Heart left ventricle (tissue), 16 donors: ENCODE measurements at regions not wholly inside any gene's neighbourhood (a gene's known extent, or its start where the extent isn't known, plus 50 kb on each side); places are given as distances from the start of the nearest gene placed in this dataset.
"Not testable (repeated sequence)": the region's sequence is repeated elsewhere in the genome, so short reads cannot be mapped to it uniquely, and the experiment has no call there.

Experiments used
- ATAC-seq, 4 donors: fragments of 200-7000 bp; cut with Tn5 transposase; one replicate each; pipeline ENCODE4 v1.9.1; 2020 to 2022; ENCODE audit warnings: moderate library complexity in 4 of 4, mild to moderate bottlenecking in 3 of 4, moderate number of reproducible peaks in 1 of 4
- DNase-seq, 5 donors: peaks; one replicate each; pipeline ENCODE4 v3.0.0-alpha.2; 2020
- H3K27ac ChIP-seq, 12 donors: fragments of 200-600 bp; sonication (generic) in 4 of 12; one replicate each; pipeline versions ENCODE4 v1.5.0 to v1.8.0; 2016 to 2022; ENCODE audit warnings: mild to moderate bottlenecking in 2 of 12
- H3K27me3 ChIP-seq, 9 donors: fragments of 200-600 bp; sonication (generic) in 2 of 9; one replicate each; pipeline versions ENCODE4 v1.5.1 to v1.8.0; 2016 to 2022; ENCODE audit warnings: mild to moderate bottlenecking in 3 of 9
- H3K36me3 ChIP-seq, 9 donors: fragments of 200-600 bp; sonication (generic) in 2 of 9; one replicate each; pipeline versions ENCODE4 v1.5.0 to v1.8.0; 2018 to 2022; ENCODE audit warnings: mild to moderate bottlenecking in 2 of 9
- H3K4me1 ChIP-seq, 12 donors: fragments of 200-600 bp; sonication (generic) in 4 of 12; one replicate each; pipeline versions ENCODE4 v1.5.0 to v1.8.0; 2016 to 2022; ENCODE audit warnings: mild to moderate bottlenecking in 3 of 12
- H3K4me3 ChIP-seq, 12 donors: fragments of 200-600 bp; sonication (generic) in 4 of 12; one replicate each; pipeline versions ENCODE4 v1.5.0 to v1.8.0; 2017 to 2022; ENCODE audit warnings: mild to moderate bottlenecking in 9 of 12, moderate library complexity in 4 of 12
- H3K9me3 ChIP-seq, 12 donors: fragments of 200-600 bp; sonication (generic) in 4 of 12; one replicate each; pipeline versions ENCODE4 v1.5.0 to v1.8.0; 2016 to 2022; ENCODE audit warnings: mild to moderate bottlenecking in 1 of 12
- POLR2A ChIP-seq, 2 donors: fragments of 450-650 bp; IDR thresholded peaks; one replicate each; pipeline ENCODE4 v1.6.1; 2017; ENCODE audit warnings: antibody characterized with exemption in 2 of 2, mild to moderate bottlenecking in 2 of 2, moderate library complexity in 2 of 2
- WGBS, 4 donors: extraction: QIAGEN DNeasy Blood & Tissue Kit in 2 of 4; methylation state at CpG; one replicate each; pipeline versions ENCODE4 v1.1.5 to v1.1.7; 2013 to 2018; 5-methylcytosine and 5-hydroxymethylcytosine counted together
- intact Hi-C, 10 donors: fragments of 100-400 bp; cut with DNase I; formaldehyde crosslinking; loops; one replicate each; pipeline versions ENCODE4 v1.11.1 to v1.14.2; 2022
- TF ChIP-seq, protein P1 (sequence below), 12 donors: fragments of 200-600 bp; sonication (generic) in 4 of 12; IDR thresholded peaks; one replicate each; pipeline versions ENCODE4 v1.5.0 to v1.8.0; 2018 to 2022; ENCODE audit warnings: antibody characterized with exemption in 12 of 12, mild to moderate bottlenecking in 5 of 12
- donor health status: ischemic (EF 13 %, LVEDD 7.1; RV severe dilation, severe dysfunction).
- donor health status: healthy with polysubstance abuse.
- donor health status: DM: no; HTN: yes; CAD: no.
- donor health status: DM: no; HTN: no; CAD: no.
- donor health status: ischemic (EF 25% LVEDD 6.9; RV normal size, moderate dysfunction).
- donor health status: ischemic (EF 25% LVEDD 5.7; RV mildly dilated, moderate dysfunction).
- donor health status: healthy.
- donor health status: DM: yes; HTN: yes; CAD: no.
- donor health status: ischemic (EF 35%, LVEDD 5.7; RV mildly dilated, moderate dysfunction).
- donor health status: nonischemic (EF 11% LVEDD 7.7; RV severe dilation, severe dysfunction).
- donor health status: DM: yes; HTN: yes; CAD: no.
- donor health status: PGD.
- donor health status: ischemic (EF 29% LVEDD 5.4; RV normal size, mild dysfunction).
- donor health status: nonischemic (EF 23%, LVEDD 6.1; RV moderate dilation, normal function).

DNA sequence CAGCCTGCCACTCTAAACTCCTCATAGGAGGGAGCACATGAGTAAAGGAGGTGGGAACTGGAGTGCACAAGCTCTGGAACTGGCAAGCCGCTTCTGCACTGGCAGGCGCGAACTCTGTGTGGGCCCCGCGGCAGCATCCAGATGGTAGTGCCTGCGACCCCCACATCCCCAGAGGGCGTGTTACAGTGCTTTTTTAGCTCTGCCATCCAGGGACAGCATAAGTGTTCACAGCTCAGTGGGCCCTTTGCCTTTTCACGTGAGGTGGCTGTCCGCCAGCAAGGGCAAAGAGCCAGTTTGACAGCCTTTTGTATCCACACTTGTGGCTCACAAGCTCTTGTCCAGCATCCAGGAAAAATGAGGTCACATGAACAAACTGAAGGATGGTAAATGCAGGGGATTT, 581.6 kb upstream of the DIAPH2 start:
- no peaks in the 10 kb centered on the region for H3K36me3 ChIP-seq
- TF ChIP-seq, protein P1, sequence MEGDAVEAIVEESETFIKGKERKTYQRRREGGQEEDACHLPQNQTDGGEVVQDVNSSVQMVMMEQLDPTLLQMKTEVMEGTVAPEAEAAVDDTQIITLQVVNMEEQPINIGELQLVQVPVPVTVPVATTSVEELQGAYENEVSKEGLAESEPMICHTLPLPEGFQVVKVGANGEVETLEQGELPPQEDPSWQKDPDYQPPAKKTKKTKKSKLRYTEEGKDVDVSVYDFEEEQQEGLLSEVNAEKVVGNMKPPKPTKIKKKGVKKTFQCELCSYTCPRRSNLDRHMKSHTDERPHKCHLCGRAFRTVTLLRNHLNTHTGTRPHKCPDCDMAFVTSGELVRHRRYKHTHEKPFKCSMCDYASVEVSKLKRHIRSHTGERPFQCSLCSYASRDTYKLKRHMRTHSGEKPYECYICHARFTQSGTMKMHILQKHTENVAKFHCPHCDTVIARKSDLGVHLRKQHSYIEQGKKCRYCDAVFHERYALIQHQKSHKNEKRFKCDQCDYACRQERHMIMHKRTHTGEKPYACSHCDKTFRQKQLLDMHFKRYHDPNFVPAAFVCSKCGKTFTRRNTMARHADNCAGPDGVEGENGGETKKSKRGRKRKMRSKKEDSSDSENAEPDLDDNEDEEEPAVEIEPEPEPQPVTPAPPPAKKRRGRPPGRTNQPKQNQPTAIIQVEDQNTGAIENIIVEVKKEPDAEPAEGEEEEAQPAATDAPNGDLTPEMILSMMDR (IDR thresholded peaks at IDR 0.05), result no peak
- no peak for TF ChIP-seq POLR2A (IDR thresholded peaks at IDR 0.05)
- no peak overlapping the region for H3K4me3 ChIP-seq
- no peak overlapping the region for H3K27ac ChIP-seq
- no peaks in the 10 kb centered on the region for H3K27me3 ChIP-seq
- intact Hi-C loops, result no loop called here
- H3K9me3 ChIP-seq, result no peaks in the 10 kb centered on the region
- 78 to 84% (median 82%) methylated on average over 7 to 9 of the region's 9 CpGs for WGBS, 4 donors
- no peaks in the 10 kb centered on the region for H3K4me1 ChIP-seq
- ATAC-seq (no peak), DNase-seq (peak in 2 of 5 donors; percentile 10 to 21)

DNA sequence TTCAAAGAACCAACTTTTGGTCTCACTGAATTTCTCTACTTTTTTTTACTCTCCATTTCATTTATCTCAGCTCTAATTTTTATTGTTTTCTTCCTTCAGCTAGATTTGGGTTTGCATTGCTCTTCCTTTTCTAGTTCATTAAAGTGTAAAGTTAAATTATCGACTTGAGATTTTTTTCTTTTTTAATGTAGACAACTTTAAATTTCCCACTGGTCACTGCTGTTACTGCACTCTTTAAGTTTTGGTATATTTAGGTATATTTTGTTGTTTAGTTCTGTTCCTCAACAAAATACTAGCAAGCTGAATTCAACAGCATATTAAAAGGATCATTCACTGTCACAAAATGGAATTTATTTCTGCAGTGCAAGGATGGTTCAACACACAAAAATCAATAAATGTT, 572.0 kb upstream of the DIAPH2 start:
- TF ChIP-seq, protein P1 (IDR thresholded peaks at IDR 0.05), result peak in 1 of 12 donors; percentile 22
- TF ChIP-seq POLR2A (IDR thresholded peaks at IDR 0.05), result no peak
- no peak overlapping the region for H3K27ac ChIP-seq
- no peak overlapping the region for H3K4me3 ChIP-seq
- no peaks in the 10 kb centered on the region for H3K4me1 ChIP-seq
- DNase-seq, result no peak
- ATAC-seq, result no peak
- 67 to 89% (median 74%) methylated on average over 1 of the region's 1 CpG for WGBS, 4 donors
- H3K9me3 ChIP-seq, result peaks cover 0 to 15% (median 0%) of the 10 kb centered on the region in 12 donors
- H3K27me3 ChIP-seq, result no peaks in the 10 kb centered on the region
- intact Hi-C loops, result no loop called here
- H3K36me3 ChIP-seq, result no peaks in the 10 kb centered on the region

DNA sequence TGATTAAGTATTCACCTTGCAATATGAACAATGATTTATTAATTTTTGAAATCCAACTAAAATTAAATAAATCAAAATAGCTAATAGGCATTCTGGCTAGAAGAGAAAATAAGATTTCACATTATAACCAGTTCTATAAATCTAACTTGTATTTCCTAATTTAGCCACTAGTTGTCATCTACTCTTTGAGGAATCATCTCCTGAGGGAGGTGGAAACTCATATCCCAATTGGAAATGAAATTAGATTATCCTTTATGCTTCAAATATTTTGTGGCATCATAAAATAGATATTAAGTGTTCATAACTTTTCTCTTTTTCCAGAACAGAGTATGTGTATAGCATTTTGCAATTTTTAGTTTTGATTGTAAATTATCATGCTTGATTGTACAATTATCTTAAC, 558.5 kb upstream of the DIAPH2 start:
- DNase-seq (no peak), ATAC-seq (no peak)
- Histone ChIP-seq H3K27me3 (no peaks in the 10 kb centered on the region), H3K9me3 (no peaks in the 10 kb centered on the region), H3K4me1 (no peaks in the 10 kb centered on the region), H3K4me3 (no peak overlapping the region), H3K36me3 (no peaks in the 10 kb centered on the region), H3K27ac (no peak overlapping the region)
- intact Hi-C loops, result no loop called here
- TF ChIP-seq POLR2A (IDR thresholded peaks at IDR 0.05), result no peak
- TF ChIP-seq, protein P1 (IDR thresholded peaks at IDR 0.05), result peak in 1 of 12 donors; percentile 34

DNA sequence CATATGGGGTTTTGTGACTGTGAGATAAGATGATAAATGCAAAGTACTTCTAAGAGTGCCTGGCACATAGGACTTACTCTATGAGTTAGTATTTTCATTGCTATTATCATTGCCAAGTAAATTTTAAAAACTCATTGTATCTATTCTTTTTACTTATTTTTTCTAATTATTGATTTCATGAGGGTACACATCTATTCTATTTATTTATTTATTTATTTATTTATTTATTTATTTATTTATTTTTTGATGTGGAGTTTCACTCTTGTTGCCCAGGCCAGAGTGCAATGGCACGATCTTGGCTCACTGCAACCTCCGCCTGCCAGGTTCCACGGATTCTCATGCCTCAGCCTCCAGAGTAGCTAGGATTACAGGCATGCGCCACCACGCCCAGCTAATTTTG, 556.6 kb upstream of the DIAPH2 start:
- ATAC-seq, H3K9me3 ChIP-seq, H3K4me1 ChIP-seq, intact Hi-C loops, H3K4me3 ChIP-seq, DNase-seq, H3K27me3 ChIP-seq, H3K36me3 ChIP-seq, H3K27ac ChIP-seq: not testable (repeated sequence)
- WGBS, 4 donors, result 90 to 98% (median 94%) methylated on average over 5 of the region's 5 CpGs

DNA sequence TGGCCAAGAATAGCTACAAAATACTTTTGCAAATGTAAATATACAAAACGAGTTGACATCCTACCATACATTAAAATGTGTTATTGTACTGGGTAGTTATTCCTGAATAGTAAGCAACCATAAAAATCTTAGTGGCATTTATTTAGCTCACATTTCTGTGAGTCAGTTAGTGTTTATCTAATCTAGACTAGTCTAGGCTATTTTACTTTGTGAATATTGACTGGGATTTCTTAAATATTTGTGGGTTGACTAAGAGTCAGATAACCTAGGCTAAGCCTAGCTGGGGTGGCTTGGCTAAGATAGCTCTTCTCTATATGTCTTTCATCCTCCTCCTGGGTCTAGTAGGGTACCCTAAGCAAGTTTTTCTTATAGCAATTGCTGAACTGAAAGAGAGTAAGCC, 543.8 kb upstream of the DIAPH2 start:
- H3K4me1 ChIP-seq, result no peaks in the 10 kb centered on the region
- no peak overlapping the region for H3K4me3 ChIP-seq
- H3K27me3 ChIP-seq, result no peaks in the 10 kb centered on the region
- no peak for TF ChIP-seq POLR2A (IDR thresholded peaks at IDR 0.05)
- TF ChIP-seq, protein P1 (IDR thresholded peaks at IDR 0.05), result no peak
- H3K36me3 ChIP-seq, result no peaks in the 10 kb centered on the region
- intact Hi-C loops, result no loop called here
- no peaks in the 10 kb centered on the region for H3K9me3 ChIP-seq
- H3K27ac ChIP-seq, result no peak overlapping the region
- ATAC-seq (no peak), DNase-seq (no peak)
- WGBS, 4 donors, result 18 to 48% (median 37%) methylated on average over 1 of the region's 1 CpG
